ENCODE measurements at regions not wholly inside any gene's neighbourhood (a gene's known extent, or its start where the extent isn't known, plus 50 kb on each side); places are given as distances from the start of the nearest gene placed in this dataset.
"Not testable (repeated sequence)": the region's sequence is repeated elsewhere in the genome, so short reads cannot be mapped to it uniquely, and the experiment has no call there.

DNA sequence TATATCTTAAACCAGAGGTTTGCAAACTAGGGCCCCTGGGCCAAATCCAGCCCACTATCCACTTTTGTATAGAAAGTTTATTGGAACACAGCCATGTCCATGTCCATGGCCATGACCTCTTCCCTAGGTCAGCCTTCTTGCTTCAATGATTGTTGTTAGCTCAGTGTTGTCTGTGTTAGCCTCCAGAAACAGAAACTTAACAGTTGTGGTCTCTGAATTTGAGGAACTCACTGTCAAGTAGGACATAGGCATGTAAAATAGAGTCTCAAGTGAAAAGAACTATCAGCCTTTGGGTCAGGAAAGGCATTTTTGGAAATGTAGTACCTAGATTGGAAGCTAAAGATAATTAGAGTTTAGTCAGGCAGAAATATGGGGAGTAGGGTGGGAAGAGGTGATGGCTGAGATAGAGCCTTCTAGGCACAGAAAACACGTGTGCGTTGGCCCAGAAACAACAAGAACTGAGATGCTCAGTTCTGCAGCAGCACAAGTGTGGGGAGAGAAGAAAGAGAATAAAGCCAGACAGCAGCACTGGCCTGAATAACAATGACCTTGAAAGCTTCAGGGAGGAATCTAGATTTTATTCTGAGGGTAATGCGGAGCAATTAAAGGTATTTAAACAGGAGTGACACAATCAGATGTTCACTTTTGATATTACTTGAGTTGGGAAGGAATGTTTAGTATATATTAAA is 87.0 kb upstream of the OLIG3 start:
- H3K4me3 ChIP-seq (ENCODE audit: low read depth, low read length), result no peak overlapping the region
- peak; percentile 43 for DNase-seq (ENCODE audit: low read depth)
- TF ChIP-seq, protein P1, sequence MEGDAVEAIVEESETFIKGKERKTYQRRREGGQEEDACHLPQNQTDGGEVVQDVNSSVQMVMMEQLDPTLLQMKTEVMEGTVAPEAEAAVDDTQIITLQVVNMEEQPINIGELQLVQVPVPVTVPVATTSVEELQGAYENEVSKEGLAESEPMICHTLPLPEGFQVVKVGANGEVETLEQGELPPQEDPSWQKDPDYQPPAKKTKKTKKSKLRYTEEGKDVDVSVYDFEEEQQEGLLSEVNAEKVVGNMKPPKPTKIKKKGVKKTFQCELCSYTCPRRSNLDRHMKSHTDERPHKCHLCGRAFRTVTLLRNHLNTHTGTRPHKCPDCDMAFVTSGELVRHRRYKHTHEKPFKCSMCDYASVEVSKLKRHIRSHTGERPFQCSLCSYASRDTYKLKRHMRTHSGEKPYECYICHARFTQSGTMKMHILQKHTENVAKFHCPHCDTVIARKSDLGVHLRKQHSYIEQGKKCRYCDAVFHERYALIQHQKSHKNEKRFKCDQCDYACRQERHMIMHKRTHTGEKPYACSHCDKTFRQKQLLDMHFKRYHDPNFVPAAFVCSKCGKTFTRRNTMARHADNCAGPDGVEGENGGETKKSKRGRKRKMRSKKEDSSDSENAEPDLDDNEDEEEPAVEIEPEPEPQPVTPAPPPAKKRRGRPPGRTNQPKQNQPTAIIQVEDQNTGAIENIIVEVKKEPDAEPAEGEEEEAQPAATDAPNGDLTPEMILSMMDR (IDR thresholded peaks at IDR 0.05; ENCODE audit: insufficient read depth, low read depth, low read length, missing control alignments), result no peak

DNA sequence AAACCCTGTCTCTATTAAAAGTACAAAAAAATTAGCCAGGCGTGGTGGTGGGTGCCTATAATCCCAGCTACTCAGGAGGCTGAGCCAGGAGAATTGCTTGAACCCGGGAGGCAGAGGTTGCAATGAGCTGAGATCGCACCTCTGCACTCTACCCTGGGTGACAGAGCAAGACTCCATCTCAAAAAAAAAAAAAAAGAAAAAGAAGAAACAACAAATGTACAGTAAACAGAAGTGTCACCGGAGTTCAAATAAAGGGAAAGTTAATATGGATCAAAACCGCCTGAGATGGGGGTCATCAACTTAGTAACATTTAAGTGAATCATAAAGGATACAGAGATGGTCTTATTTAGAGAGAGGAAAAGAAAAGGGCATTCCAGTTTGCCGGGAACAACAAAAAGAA is 89.3 kb upstream of the OLIG3 start:
- H3K4me3 ChIP-seq (ENCODE audit: low read depth, low read length); DNase-seq (ENCODE audit: low read depth): not testable (repeated sequence)

DNA sequence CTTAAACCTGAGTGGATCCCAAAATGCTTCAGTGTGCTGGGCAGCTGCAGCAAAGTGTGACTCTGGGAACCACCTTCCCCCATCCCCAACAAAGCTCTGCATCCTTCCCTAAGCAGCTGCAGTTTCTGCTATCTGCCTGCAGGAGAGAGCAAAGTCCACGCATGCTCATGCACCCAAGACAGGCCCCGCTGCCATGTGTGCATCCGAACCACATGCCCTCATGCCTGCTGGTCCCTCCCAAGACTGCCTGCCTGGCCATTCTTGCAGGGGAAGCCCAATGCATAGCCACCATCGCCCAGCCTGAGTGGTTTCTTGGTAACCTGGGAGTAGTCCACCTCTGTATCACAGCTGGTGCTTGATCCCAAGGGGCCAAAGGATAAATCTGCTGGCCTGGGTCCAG is 94.3 kb upstream of the OLIG3 start:
- DNase-seq (ENCODE audit: low read depth), result peak; percentile 8
- TF ChIP-seq, protein P1 (IDR thresholded peaks at IDR 0.05; ENCODE audit: insufficient read depth, low read depth, low read length, missing control alignments), result no peak
- no peak overlapping the region for H3K4me3 ChIP-seq (ENCODE audit: low read depth, low read length)

DNA sequence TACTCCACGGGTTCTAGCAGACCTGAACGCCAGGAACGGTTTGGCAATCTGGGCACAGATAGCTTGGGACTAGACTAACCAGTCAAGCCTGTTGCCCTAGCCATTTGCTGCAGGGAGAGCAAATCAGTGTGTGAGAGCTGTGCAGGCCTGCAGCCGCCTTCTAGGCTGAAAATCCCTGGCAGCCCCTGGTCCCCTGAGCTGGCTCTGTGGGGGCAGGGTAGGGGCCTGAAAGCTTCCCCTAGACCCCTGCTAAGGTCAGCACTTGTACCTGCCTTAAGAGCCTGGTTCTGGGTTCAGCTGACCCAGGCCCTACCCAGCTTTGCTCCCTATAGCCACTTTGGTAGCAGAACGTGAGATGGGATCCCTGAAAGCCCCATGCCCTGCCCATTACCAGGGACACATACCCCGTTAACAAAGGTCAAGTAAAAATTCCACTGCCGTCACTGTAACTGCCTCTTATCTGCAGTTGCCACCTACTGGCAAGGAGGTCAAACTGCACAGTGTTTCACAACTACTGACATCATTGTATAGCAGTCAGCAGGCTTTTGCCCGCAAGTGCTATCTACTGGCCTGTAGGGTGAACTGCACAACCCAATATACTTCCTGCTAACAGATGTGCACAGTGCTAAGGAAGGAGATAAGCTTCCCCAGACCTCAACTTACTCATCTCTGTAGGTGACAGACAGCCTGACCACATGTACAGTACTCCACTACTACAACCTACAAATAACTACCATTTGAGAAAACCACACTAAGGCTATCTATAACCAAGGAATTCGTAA is 95.1 kb upstream of the OLIG3 start:
- TF ChIP-seq, protein P1 (IDR thresholded peaks at IDR 0.05; ENCODE audit: insufficient read depth, low read depth, low read length, missing control alignments), result peak; percentile 80
- DNase-seq (ENCODE audit: low read depth), result peak; percentile 92
- no peak overlapping the region for H3K4me3 ChIP-seq (ENCODE audit: low read depth, low read length)

DNA sequence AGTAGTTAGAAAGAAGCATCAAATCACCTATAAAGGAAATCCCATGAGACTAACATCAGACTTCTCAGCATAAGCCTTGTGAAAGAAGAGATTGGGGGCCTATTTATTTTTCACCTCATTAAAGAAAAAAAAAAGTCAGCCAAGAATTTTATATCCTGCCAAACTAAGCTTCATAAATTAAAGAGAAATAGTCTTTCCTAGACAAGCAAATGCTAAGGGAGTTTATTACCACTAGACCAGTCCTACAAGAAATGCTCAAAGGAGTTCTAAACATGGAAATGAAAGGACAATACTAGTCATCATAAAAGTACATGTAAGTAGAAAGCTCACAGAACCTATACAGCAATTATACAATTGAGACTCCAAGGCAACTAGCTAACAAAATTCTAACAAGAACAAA is 96.5 kb upstream of the OLIG3 start:
- TF ChIP-seq, protein P1 (IDR thresholded peaks at IDR 0.05; ENCODE audit: insufficient read depth, low read depth, low read length, missing control alignments), result no peak
- no peak for DNase-seq (ENCODE audit: low read depth)

DNA sequence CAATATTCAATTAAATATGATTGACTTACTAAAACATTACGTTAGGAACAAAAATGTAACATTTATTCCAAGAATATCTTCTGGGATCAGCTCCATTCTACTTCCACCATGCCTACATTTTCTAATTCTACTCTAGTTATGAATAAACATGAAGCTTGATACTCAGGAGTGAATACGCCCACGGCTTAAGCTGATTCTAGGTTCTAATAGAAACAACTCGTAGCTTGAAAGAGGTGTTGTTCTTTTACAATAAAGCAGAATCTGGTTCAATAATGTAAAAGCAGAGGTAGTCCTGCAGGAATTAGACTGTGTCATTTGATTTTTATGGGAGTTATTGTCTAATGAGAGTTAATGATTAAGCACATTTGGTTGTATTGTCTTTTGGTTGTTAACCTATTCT is 107.3 kb upstream of the OLIG3 start:
- no peak overlapping the region for H3K4me3 ChIP-seq (ENCODE audit: low read depth, low read length)
- DNase-seq (ENCODE audit: low read depth), result no peak
- TF ChIP-seq, protein P1 (IDR thresholded peaks at IDR 0.05; ENCODE audit: insufficient read depth, low read depth, low read length, missing control alignments), result no peak

More for the DNA sequence above, 96.5 kb upstream of the OLIG3 start:
- H3K4me3 ChIP-seq (ENCODE audit: low read depth, low read length), result no peak overlapping the region

DNA sequence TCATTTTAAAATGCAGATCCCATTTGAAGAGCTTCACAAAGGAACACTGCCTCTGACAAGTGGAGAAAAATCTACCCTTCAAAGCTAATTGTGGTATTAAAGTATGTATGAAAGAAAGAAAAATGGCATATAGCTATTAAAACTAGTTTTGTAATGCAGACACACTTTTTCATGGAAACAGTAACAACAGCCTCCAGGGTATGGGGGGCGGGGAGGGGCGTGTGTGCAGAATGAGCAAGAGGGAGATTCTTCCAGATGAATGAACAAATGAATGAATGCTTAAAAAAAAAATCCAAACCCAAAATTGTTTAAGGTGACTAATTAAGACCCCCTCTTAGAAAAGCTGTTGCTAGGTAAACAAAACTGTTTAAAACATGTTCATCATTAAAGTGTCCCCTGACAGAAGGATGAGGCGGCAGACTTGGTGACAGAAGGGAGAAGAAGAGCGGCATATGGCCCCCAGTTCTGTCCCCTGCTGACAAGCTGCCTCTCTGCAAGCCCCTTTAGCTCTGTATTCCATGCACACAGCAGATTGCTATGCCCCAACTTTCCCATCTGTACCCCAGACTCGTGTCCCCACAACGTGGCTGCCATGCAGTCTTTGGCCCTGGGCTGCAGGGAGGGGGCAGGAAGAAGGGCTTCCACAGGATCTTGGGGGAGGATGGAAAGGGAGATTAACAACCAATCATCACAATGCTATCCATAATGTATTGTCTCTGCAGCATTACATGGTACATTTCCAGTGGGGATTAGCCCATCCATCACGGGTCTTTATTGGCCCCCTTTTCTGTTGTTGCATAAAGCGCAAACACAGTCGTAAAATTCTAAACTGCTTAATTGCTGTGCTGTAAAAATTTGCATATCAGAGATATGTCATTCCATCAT is 108.4 kb upstream of the OLIG3 start:
- no peak overlapping the region for H3K4me3 ChIP-seq (ENCODE audit: low read depth, low read length)
- no peak for DNase-seq (ENCODE audit: low read depth)
- TF ChIP-seq, protein P1 (IDR thresholded peaks at IDR 0.05; ENCODE audit: insufficient read depth, low read depth, low read length, missing control alignments), result no peak
